Skeletal muscle satellite cell (primary cell): ENCODE measurements at regions not wholly inside any gene's neighbourhood (a gene's known extent, or its start where the extent isn't known, plus 50 kb on each side); places are given as distances from the start of the nearest gene placed in this dataset.

Source experiments
- H3K27me3 ChIP-seq: 2 replicates; pipeline ENCODE4 v1.7.0; 2013; ENCODE audit warnings: low read length; ENCODE audit not compliant: control insufficient read depth, insufficient read depth
- H3K36me3 ChIP-seq: 2 replicates; pipeline ENCODE4 v1.7.0; 2013; ENCODE audit warnings: mild to moderate bottlenecking, control low read depth, low read length; ENCODE audit not compliant: insufficient read depth
- H3K4me1 ChIP-seq: 2 replicates; pipeline ENCODE4 v1.7.0; 2013; ENCODE audit warnings: low read length; ENCODE audit not compliant: control insufficient read depth, insufficient read depth
- H3K4me2 ChIP-seq: 2 replicates; pipeline ENCODE4 v1.7.0; 2013; ENCODE audit warnings: mild to moderate bottlenecking, low read length
- H3K4me3 ChIP-seq: 2 replicates; pipeline ENCODE4 v1.7.0; 2013; ENCODE audit warnings: low read length
- H3K9ac ChIP-seq: 2 replicates; pipeline ENCODE4 v1.7.0; 2013; ENCODE audit warnings: mild to moderate bottlenecking, low read depth, low read length, moderate library complexity
- H3K9me3 ChIP-seq: replicated peaks from 2 replicates; pipeline ENCODE4 v1.7.0; 2013; ENCODE audit warnings: mild to moderate bottlenecking, control low read depth, low read length

DNA sequence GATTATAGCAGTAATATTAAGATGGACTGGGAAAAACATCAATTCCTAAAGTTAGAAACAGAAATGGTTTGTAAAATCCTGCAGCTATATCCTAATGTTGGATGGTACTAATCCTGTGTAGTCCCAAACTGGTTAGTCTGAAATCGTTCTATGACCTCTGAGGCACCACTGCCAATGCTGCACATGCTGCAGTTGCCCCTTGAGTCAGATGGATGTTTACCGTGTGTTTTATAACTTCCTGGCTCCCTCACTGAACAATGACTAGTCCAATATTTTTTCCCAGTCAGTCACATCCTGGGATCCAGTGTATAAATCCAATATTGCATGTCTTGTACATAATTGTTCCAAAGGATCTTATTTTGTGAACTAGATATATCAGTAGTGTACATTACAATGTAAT is 226.7 kb upstream of the PKDCC start:
- H3K9me3 ChIP-seq = no peaks in the 10 kb centered on the region
- no peak overlapping the region for H3K4me2 ChIP-seq
- H3K36me3 ChIP-seq = no peaks in the 10 kb centered on the region
- H3K27me3 ChIP-seq = peaks cover 19% of the 10 kb centered on the region
- H3K4me1 ChIP-seq = no peaks in the 10 kb centered on the region
- H3K9ac ChIP-seq = no peak overlapping the region
- no peak overlapping the region for H3K4me3 ChIP-seq

DNA sequence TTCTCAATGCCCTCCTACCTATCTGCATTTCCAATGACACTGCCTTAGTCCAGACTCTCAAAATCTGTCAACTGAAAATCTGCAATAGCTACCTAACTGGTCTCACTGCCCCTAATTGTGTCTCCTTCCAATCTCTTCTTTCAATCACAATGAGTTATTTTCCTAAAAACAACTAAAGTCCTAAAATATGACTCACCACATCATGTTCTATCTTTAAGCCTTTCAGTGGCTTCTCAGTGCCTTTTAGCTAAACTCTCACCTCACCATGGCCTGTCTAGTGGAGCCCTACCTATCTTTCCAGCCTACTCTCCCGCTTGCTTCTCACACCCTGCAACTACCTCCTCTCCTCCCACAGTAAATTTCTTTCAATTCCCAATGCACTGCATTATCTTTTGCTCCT is 220.9 kb upstream of the PKDCC start:
- H3K9ac ChIP-seq = no peak overlapping the region
- no peaks in the 10 kb centered on the region for H3K9me3 ChIP-seq
- no peaks in the 10 kb centered on the region for H3K36me3 ChIP-seq
- H3K4me1 ChIP-seq = no peaks in the 10 kb centered on the region
- no peak overlapping the region for H3K4me3 ChIP-seq
- no peak overlapping the region for H3K4me2 ChIP-seq
- H3K27me3 ChIP-seq = peaks cover 42% of the 10 kb centered on the region

DNA sequence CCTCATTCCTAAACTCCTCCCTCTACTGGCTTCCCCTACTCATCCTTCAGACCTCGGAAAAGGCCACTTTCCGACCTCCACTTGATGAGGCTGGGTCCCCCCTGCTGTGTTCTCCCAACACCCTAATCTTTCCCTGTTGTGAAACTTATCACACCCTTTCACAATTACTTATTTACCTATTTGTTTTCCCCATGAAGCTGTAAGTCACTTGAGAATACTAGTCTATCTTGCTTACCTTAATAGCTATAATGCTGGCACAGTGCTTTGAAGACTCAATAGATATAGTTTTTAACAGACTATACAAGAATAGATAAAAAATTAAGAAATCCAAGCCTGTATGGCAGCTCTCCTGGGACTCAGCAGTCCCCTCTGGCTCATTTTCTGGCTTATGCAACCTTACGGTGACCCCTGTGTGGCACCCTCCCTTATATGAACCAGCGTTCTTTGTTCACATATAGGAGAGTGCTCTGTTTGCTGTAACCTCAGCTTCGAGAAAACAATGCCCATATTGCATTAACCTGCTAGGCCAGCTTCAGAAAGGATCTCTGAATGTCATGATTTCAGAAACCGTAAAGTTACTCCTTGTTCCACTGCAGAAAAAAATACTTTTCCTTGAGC is 220.4 kb upstream of the PKDCC start:
- H3K36me3 ChIP-seq = no peaks in the 10 kb centered on the region
- H3K9me3 ChIP-seq = no peaks in the 10 kb centered on the region
- H3K9ac ChIP-seq = no peak overlapping the region
- H3K4me3 ChIP-seq = no peak overlapping the region
- no peak overlapping the region for H3K4me2 ChIP-seq
- H3K27me3 ChIP-seq = peaks cover 47% of the 10 kb centered on the region
- H3K4me1 ChIP-seq = no peaks in the 10 kb centered on the region

DNA sequence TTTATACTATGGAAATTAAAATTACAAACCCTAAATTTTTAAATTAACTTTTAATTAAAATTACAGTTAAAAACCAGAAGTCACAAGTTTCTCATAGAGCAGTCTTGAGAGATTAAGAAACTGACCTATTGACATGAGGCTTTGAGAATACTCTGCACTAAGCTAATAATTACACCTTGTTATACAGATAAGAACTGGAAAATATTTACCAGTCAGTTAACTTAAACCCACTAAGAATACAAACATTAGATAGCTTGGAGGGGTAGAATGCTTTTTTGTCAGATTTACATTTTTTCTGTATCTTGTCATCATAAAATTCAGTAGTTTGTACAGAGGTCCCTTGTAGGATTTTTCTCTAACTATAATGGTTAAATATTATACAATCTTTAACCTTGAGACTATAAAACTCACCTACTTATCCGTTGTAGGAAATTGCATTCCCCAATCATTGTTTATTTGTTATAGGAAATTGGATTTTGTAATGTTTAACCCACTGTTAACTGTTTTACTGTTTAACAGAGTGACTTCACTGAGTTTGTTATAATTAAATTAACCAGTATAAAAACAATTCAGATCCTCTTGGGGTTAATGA is 219.7 kb upstream of the PKDCC start:
- H3K27me3 ChIP-seq = peaks cover 47% of the 10 kb centered on the region
- no peaks in the 10 kb centered on the region for H3K9me3 ChIP-seq
- H3K4me2 ChIP-seq = no peak overlapping the region
- H3K9ac ChIP-seq = no peak overlapping the region
- no peak overlapping the region for H3K4me3 ChIP-seq
- H3K4me1 ChIP-seq = no peaks in the 10 kb centered on the region
- no peaks in the 10 kb centered on the region for H3K36me3 ChIP-seq

DNA sequence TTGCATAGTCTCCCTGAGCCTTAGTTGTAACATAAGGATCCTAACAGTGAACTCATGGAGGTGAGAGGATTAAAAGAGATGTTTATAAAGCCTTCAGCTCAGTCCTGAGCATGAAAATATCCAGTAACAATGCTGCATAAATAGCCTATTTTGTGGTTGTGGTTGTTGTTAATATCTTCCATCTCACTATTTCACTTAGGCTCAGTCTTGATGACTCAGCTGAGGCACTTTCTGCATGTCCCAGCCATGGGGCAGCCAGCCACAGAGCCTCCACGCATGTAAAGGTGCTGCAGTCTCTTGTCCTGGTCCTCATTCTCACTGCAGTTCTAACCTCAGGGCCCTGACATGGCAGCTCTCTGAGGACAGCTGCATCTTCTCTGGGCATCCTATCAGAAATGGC is 218.8 kb upstream of the PKDCC start:
- no peak overlapping the region for H3K9ac ChIP-seq
- peaks cover 46% of the 10 kb centered on the region for H3K27me3 ChIP-seq
- no peaks in the 10 kb centered on the region for H3K36me3 ChIP-seq
- H3K9me3 ChIP-seq = no peaks in the 10 kb centered on the region
- no peak overlapping the region for H3K4me2 ChIP-seq
- no peaks in the 10 kb centered on the region for H3K4me1 ChIP-seq
- H3K4me3 ChIP-seq = no peak overlapping the region

- H3K4me3 ChIP-seq = no peak overlapping the region
- H3K4me1 ChIP-seq = no peaks in the 10 kb centered on the region
- H3K36me3 ChIP-seq = no peaks in the 10 kb centered on the region
Measured at GRCh38 chr2:41830600-41830999, 217.2 kb upstream of the PKDCC start.

GRCh38 chr2:41832218-41832617 is 215.6 kb upstream of the PKDCC start:
- H3K4me2 ChIP-seq = no peak overlapping the region
- H3K4me3 ChIP-seq = no peak overlapping the region
- H3K27me3 ChIP-seq = peaks cover 41% of the 10 kb centered on the region
- no peaks in the 10 kb centered on the region for H3K36me3 ChIP-seq
- no peak overlapping the region for H3K9ac ChIP-seq
- no peaks in the 10 kb centered on the region for H3K9me3 ChIP-seq
- H3K4me1 ChIP-seq = no peaks in the 10 kb centered on the region

More at GRCh38 chr2:41830600-41830999, 217.2 kb upstream of the PKDCC start:
- Histone ChIP-seq H3K9ac (no peak overlapping the region), H3K4me2 (no peak overlapping the region), H3K27me3 (peaks cover 47% of the 10 kb centered on the region), H3K9me3 (no peaks in the 10 kb centered on the region)

DNA sequence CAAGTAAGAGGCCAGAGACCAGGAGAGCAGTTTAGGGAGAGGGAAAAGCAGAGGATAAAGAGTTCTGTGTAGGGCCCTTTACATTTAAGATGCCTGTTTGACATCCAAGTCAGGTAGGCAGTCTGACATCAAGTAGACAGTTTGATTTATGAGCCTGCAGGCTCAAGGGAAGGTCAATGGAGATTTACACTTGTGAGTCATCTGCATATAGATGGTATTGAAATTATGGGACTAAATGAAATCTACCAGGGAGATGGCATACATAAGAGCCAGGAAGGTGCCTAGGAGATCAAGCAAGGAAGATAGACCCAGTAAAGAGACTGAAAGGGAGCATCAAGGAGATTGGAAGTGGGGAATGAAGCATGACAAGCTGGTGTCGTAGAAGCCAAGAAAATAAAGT is 212.4 kb upstream of the PKDCC start:
- H3K27me3 ChIP-seq = peaks cover 28% of the 10 kb centered on the region
- no peak overlapping the region for H3K9ac ChIP-seq
- no peak overlapping the region for H3K4me3 ChIP-seq
- no peaks in the 10 kb centered on the region for H3K4me1 ChIP-seq
- no peak overlapping the region for H3K4me2 ChIP-seq
- H3K9me3 ChIP-seq = no peaks in the 10 kb centered on the region
- H3K36me3 ChIP-seq = no peaks in the 10 kb centered on the region

GRCh38 chr2:41836948-41837347 is 210.9 kb upstream of the PKDCC start:
- no peak overlapping the region for H3K4me2 ChIP-seq
- no peaks in the 10 kb centered on the region for H3K9me3 ChIP-seq
- peaks cover 5% of the 10 kb centered on the region for H3K4me1 ChIP-seq
- H3K9ac ChIP-seq = no peak overlapping the region
- peaks cover 22% of the 10 kb centered on the region for H3K27me3 ChIP-seq
- no peaks in the 10 kb centered on the region for H3K36me3 ChIP-seq
- H3K4me3 ChIP-seq = no peak overlapping the region

GRCh38 chr2:41837610-41838009 is 210.2 kb upstream of the PKDCC start:
- no peaks in the 10 kb centered on the region for H3K9me3 ChIP-seq
- no peaks in the 10 kb centered on the region for H3K36me3 ChIP-seq
- peaks cover 15% of the 10 kb centered on the region for H3K27me3 ChIP-seq
- H3K9ac ChIP-seq = no peak overlapping the region
- no peak overlapping the region for H3K4me3 ChIP-seq
- H3K4me1 ChIP-seq = peaks cover 5% of the 10 kb centered on the region
- no peak overlapping the region for H3K4me2 ChIP-seq

- Histone ChIP-seq H3K27me3 (peaks cover 25% of the 10 kb centered on the region), H3K9me3 (no peaks in the 10 kb centered on the region), H3K9ac (peak overlapping the region; percentile 78), H3K4me1 (peaks cover 5% of the 10 kb centered on the region), H3K36me3 (no peaks in the 10 kb centered on the region), H3K4me2 (peak overlapping the region; percentile 92), H3K4me3 (peak overlapping the region; percentile 83)
Measured at GRCh38 chr2:41840702-41841551, 206.9 kb upstream of the PKDCC start.
